Occipital lobe (tissue), 1 donor: ENCODE measurements at regions not wholly inside any gene's neighbourhood (a gene's known extent, or its start where the extent isn't known, plus 50 kb on each side); places are given as distances from the start of the nearest gene placed in this dataset.
A peak's percentile ranks its signal among the peaks of the same experiment; 100 is the strongest.

ENCODE experiments used
- DNase-seq: peaks from one replicate; lab custom pipeline; 2025; lab: John Stamatoyannopoulos, UW

- no peak for DNase-seq
Observed at GRCh38 chr2:196481324-196481697, 158.2 kb upstream of the CCDC150 start.

- no peak for DNase-seq
Observed at GRCh38 chr2:196482119-196483065, 157.1 kb upstream of the CCDC150 start.

- no peak for DNase-seq
Observed at GRCh38 chr2:196486146-196486545, 153.4 kb upstream of the CCDC150 start.

- DNase-seq: no peak
Observed at GRCh38 chr2:196487417-196487816, 152.1 kb upstream of the CCDC150 start.

- DNase-seq: no peak
Observed at GRCh38 chr2:196489371-196489770, 150.1 kb upstream of the CCDC150 start.

GRCh38 chr2:196492946-196493345 lies 146.6 kb upstream of the CCDC150 start:
- DNase-seq: no peak

- no peak for DNase-seq
Observed at GRCh38 chr2:196498962-196499361, 140.6 kb upstream of the CCDC150 start.

- DNase-seq: no peak
Observed at GRCh38 chr2:196499686-196500085, 139.8 kb upstream of the CCDC150 start.

GRCh38 chr2:196500686-196501431 lies 138.7 kb upstream of the CCDC150 start:
- DNase-seq: no peak

- DNase-seq: no peak
Observed at GRCh38 chr2:196501836-196502235, 137.7 kb upstream of the CCDC150 start.

- DNase-seq: no peak
Observed at GRCh38 chr2:196502386-196502785, 137.1 kb upstream of the CCDC150 start.

- DNase-seq: no peak
Observed at GRCh38 chr2:196503398-196503797, 136.1 kb upstream of the CCDC150 start.

GRCh38 chr2:196504788-196505187 lies 134.7 kb upstream of the CCDC150 start:
- no peak for DNase-seq

- DNase-seq: no peak
Observed at GRCh38 chr2:196510246-196510645, 129.3 kb upstream of the CCDC150 start.

GRCh38 chr2:196511258-196512168 lies 128.0 kb upstream of the CCDC150 start:
- DNase-seq: no peak

GRCh38 chr2:196513796-196514526 lies 125.6 kb upstream of the CCDC150 start:
- DNase-seq: no peak

GRCh38 chr2:196514641-196515040 lies 124.9 kb upstream of the CCDC150 start:
- no peak for DNase-seq

GRCh38 chr2:196515051-196515450 lies 124.5 kb upstream of the CCDC150 start:
- DNase-seq: peak; percentile 7

- DNase-seq: no peak
Observed at GRCh38 chr2:196515608-196516007, 123.9 kb upstream of the CCDC150 start.

GRCh38 chr2:196516564-196516963 lies 123.0 kb upstream of the CCDC150 start:
- no peak for DNase-seq

- DNase-seq: no peak
Observed at GRCh38 chr2:196520605-196521004, 118.9 kb upstream of the CCDC150 start.
